ENCODE measurements at regions not wholly inside any gene's neighbourhood (a gene's known extent, or its start where the extent isn't known, plus 50 kb on each side); places are given as distances from the start of the nearest gene placed in this dataset.

DNA sequence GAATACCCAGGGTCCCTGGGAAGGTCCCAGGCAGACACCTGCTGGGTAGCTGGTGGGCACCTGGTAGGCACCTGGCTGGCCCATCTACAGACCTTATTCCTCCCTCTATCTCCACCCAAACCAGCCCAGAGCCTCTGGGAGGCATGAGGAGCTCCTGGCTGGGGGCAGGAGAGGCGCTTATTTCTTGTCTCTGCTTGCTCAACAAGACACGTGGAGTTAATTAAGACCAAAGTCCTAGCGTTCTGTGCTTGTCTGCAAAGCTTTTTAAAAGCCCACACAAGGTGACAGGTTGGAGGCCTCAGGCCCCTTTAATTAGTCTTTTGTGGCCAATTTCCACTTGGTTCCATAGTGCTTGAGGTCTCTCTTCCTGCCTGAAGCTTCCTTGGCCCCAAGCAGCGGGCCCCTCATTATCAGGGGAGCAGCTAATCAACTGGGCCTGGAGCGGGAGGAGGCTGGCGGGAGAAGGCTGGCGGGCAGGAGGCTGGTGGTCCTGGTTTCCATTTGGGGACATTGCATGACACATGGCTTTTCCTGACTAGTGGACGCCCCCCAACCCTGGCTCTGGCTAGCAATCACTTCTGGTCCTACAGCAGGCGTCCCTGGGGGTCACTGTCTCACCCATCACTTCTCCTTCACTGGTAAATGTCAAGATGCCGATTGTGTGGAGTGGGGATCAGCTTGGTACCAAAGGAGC lies 65.4 kb upstream of the HDAC4 start:
- H3K4me3 ChIP-seq (ENCODE audit: low read depth, low read length), result no peak overlapping the region
- TF ChIP-seq, protein P1, sequence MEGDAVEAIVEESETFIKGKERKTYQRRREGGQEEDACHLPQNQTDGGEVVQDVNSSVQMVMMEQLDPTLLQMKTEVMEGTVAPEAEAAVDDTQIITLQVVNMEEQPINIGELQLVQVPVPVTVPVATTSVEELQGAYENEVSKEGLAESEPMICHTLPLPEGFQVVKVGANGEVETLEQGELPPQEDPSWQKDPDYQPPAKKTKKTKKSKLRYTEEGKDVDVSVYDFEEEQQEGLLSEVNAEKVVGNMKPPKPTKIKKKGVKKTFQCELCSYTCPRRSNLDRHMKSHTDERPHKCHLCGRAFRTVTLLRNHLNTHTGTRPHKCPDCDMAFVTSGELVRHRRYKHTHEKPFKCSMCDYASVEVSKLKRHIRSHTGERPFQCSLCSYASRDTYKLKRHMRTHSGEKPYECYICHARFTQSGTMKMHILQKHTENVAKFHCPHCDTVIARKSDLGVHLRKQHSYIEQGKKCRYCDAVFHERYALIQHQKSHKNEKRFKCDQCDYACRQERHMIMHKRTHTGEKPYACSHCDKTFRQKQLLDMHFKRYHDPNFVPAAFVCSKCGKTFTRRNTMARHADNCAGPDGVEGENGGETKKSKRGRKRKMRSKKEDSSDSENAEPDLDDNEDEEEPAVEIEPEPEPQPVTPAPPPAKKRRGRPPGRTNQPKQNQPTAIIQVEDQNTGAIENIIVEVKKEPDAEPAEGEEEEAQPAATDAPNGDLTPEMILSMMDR (IDR thresholded peaks at IDR 0.05; ENCODE audit: low read depth, low read length), result no peak

DNA sequence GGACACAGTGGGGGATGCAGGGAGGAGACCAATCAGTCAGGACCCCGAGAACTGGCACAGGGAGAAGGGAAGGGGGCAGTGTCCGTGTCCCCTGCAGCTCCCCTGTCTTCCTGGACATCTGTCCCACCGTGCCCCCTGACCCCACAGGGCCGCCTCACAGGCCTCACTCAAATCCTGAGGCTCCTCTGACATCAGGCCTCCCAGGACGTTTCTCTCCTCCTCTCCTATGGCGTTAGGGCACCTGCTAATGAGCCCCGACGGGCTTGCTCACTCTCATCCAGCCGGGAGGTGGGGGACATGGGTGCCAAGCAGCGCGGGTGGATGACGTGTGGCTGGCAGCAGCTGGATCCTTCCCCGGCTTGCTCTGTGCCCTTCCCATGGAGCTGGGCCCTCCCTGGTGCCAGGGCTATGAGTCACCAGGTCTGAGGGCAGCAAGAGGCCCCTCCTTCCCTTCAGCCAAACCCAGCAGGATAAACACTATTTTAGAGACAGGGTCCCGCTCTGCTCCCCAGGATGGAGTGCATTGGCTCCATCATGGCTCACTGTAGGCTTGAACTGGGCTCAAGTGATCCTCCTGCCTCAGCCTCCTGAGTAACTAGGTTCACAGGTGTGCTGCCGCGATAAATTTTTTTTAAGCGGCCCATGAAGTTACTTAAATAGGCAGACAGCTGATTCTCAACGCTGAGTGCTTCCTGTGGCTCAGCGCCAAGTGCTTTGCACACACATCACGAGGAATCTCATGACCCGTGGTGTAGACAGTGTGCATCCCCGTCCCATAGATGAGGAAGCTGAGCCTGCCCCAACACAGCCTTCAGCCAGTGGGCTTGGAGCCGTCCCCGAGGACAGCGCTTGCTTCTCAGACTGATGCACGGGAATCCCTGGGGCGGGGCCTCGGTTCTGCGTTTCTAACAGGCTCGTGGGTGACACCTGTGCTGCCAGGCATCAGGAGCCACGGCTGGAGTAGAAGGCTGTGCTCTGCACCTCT lies 64.5 kb upstream of the HDAC4 start:
- TF ChIP-seq, protein P1 (IDR thresholded peaks at IDR 0.05; ENCODE audit: low read depth, low read length), result no peak
- no peak overlapping the region for H3K4me3 ChIP-seq (ENCODE audit: low read depth, low read length)

DNA sequence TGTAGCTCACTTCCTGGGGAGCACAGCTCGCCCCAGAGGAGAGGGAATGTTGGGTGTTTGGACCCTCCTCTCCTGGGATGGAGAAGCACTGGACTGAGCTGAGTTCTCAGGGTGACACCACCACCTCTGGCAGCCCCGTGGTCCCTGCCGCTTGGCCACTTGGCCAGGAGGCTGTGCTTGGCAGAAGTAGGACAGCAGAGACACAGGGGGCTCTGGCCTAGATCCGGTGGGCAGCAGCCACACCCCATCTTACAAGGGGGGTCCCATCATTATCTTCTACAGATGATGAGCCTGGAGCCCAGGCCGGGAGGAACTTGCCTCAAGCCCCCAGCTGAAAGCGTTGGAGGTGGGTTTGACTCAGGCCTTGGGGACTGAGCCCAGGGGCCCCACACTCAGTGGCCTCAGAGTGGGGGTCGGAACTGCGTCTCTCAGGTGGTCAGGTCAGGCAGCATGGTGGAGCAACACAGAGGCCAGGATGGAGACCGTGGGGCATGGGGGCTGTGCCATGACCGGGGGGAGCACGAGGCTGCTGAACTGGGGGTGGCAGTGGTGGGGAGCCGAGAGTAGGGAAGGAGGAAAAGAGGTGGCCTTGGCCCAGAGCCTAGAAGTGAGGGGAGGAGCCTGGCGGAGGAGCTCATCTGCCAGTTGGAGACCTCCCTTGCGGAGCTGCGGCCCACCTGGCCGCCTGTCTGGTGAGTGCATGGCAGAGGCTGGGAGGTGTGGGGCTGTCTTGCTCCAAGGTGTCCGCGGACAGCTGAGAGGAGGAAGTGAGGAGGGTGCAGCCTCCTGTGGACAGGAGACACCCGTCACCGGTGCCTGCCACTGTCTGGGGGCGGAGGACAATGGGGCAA lies 63.6 kb upstream of the HDAC4 start:
- no peak overlapping the region for H3K4me3 ChIP-seq (ENCODE audit: low read depth, low read length)
- TF ChIP-seq, protein P1 (IDR thresholded peaks at IDR 0.05; ENCODE audit: low read depth, low read length), result no peak

DNA sequence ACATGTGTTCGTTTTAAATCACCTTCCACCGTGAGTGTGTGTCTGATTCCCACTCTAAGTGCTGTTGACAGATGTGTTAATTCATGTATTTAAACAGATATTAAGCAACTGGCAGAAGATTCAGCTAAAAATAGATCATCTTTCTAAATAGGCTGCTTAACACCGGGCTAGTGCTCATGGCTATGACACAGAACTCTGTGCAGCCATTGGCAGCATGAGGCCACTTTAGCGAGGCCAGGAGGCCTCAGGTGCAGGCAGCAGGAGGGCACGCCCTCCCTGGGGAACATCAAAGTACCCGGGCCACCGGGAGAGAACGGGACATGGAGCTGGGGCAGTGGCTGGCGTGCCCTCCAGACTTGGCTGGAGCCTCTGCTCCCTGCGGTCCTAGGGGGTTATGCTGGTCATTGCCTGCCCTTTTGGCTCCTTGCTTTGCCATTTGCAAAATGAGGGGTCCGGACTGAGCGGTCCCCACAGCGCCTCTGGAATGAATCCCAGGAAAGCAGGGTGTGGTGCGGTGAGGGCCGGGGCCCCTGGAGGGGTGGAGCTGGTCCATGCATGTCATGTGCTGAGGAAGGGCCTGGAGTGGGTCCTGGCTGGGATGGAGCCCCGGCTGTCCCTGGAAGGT lies 62.8 kb upstream of the HDAC4 start:
- no peak overlapping the region for H3K4me3 ChIP-seq (ENCODE audit: low read depth, low read length)
- TF ChIP-seq, protein P1 (IDR thresholded peaks at IDR 0.05; ENCODE audit: low read depth, low read length), result no peak

DNA sequence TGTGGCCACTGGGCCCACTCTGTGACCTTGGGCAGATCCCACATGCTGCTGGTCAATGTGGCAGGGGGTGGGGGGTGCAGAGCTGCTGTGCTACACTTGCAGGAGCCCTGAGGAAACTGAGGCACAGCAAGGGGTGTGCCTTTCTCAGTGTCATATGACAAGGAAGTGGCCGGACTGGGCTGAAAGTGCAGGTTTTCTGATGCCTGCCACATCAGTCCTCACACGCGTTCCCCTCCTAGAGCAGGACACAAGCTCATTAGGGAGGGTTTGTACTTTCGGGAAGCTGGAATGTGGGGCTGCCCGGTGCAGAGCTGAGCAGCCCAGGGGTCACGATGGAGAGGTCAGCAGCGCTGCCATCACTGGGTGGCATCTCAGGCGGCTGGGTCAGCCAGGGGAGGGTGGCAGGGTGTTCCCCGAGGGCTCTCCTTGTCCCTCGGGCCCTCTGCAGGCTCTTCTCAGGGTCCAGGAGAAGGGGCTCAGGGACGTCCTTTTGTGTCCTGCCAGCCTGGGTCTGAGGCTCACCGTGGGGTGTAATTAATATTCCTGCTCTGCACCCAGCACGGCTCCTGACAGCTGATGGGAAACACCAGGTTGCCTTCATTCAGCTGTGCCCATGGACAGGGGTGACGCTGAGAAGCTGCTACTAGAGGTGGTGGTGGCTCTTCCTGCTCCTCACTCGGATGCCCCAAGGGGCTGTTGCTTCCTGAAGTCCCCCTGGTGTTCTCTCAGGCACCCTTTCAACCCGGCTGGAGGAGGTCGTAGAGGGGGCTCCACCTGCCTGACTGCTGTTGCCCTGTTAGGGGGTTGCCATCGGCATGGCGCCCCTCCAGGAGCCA lies 62.1 kb upstream of the HDAC4 start:
- TF ChIP-seq, protein P1 (IDR thresholded peaks at IDR 0.05; ENCODE audit: low read depth, low read length), result no peak
- no peak overlapping the region for H3K4me3 ChIP-seq (ENCODE audit: low read depth, low read length)

DNA sequence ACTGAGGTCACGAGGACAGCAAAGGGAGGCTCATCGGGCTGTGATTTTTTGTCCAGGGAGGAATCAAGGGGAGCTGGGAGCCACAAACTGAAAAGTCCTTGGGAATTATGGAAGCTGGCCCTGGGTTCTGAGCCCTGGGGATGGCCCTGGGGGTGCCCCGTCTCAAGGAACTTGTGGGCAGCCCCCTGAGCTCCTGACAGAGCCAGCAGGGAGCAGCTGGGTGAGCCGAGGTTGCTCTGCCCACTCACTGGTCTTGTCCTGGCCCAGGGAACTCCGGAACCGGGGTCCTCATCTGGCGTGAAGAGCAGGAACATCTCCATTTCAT lies 61.3 kb upstream of the HDAC4 start:
- TF ChIP-seq, protein P1 (IDR thresholded peaks at IDR 0.05; ENCODE audit: low read depth, low read length), result no peak
- no peak overlapping the region for H3K4me3 ChIP-seq (ENCODE audit: low read depth, low read length)

Measured in WI38 (cell line).